ENCODE measurements at regions not wholly inside any gene's neighbourhood (a gene's known extent, or its start where the extent isn't known, plus 50 kb on each side); places are given as distances from the start of the nearest gene placed in this dataset.
"Not testable (repeated sequence)": the region's sequence is repeated elsewhere in the genome, so short reads cannot be mapped to it uniquely, and the experiment has no call there.

- no peak for TF ChIP-seq CTCF (conservative IDR thresholded peaks at IDR 0.05)
- H3K27ac ChIP-seq: no peak overlapping the region
These were observed 137.2 kb upstream of the PGRMC2 start for GRCh38 chr4:128424527-128425497.

- H3K27ac ChIP-seq: not testable (repeated sequence)
These were observed 134.7 kb upstream of the PGRMC2 start for GRCh38 chr4:128422296-128422695.

- no peak for TF ChIP-seq CTCF (conservative IDR thresholded peaks at IDR 0.05)
- no peak overlapping the region for H3K27ac ChIP-seq
These were observed 129.3 kb upstream of the PGRMC2 start for GRCh38 chr4:128416921-128417320.

GRCh38 chr4:128410037-128410436 lies 122.4 kb upstream of the PGRMC2 start:
- no peak overlapping the region for H3K27ac ChIP-seq
- TF ChIP-seq CTCF (conservative IDR thresholded peaks at IDR 0.05): no peak

- no peak overlapping the region for H3K27ac ChIP-seq
- TF ChIP-seq CTCF (conservative IDR thresholded peaks at IDR 0.05): no peak
These were observed 116.0 kb upstream of the PGRMC2 start for GRCh38 chr4:128403586-128403985.

- no peak overlapping the region for H3K27ac ChIP-seq
- no peak for TF ChIP-seq CTCF (conservative IDR thresholded peaks at IDR 0.05)
These were observed 107.2 kb upstream of the PGRMC2 start for GRCh38 chr4:128394778-128395177.

- TF ChIP-seq CTCF (conservative IDR thresholded peaks at IDR 0.05): no peak
- H3K27ac ChIP-seq: no peak overlapping the region
These were observed 105.6 kb upstream of the PGRMC2 start for GRCh38 chr4:128393101-128393704.

All from VCaP (cell line).